T-cell (primary cell): ENCODE measurements at regions not wholly inside any gene's neighbourhood (a gene's known extent, or its start where the extent isn't known, plus 50 kb on each side); places are given as distances from the start of the nearest gene placed in this dataset.

Experiments used
- ATAC-seq, 4 experiments: fragments of 200-7000 bp in 3 of 4; fragments of 150-1000 bp in 1 of 4; cut with Tn5 transposase; replicated peaks in 1 of 4; 1 replicate in 3 of 4; 2 replicates in 1 of 4; pipeline ENCODE4 v1.10.0; 2021; ENCODE audit warnings: moderate library complexity in 3 of 4, mild to moderate bottlenecking in 2 of 4, moderate number of reproducible peaks in 1 of 4
- CTCF ChIA-PET, 2 donors: fragments of 300-600 bp; sonication (Branson Sonifier 250); formaldehyde crosslinking; loops; one replicate each; lab custom pipeline; 2022; ENCODE audit warnings: antibody characterized with exemption in 2 of 2; lab: Charles Lee
- POLR2A ChIA-PET, 2 donors: fragments of 300-600 bp; sonication (Branson Sonifier 250); formaldehyde crosslinking; loops; one replicate each; lab custom pipeline; 2022; ENCODE audit warnings: antibody characterized with exemption in 2 of 2; lab: Charles Lee
- DNase-seq, 35 experiments: peaks; one replicate each; pipeline versions ENCODE4 v3.0.0 to v3.0.0-alpha.2; 2013 to 2023
- H3K27ac ChIP-seq: one replicate; pipeline ENCODE4 v1.5.1; 2013; ENCODE audit warnings: low read length
- H3K27me3 ChIP-seq, 2 experiments: replicated peaks in 1 of 2; 1 replicate in 1 of 2; 2 replicates in 1 of 2; pipeline versions ENCODE4 v1.6.1 to v1.7.0; 2013; ENCODE audit warnings: low read length in 1 of 2, mixed read lengths in 1 of 2; ENCODE audit not compliant: control insufficient read depth in 2 of 2, insufficient read depth in 2 of 2; ENCODE audit errors: extremely low read depth in 1 of 2
- H3K36me3 ChIP-seq, 2 donors: 1 replicate in 1 of 2; 2 replicates in 1 of 2; pipeline versions ENCODE4 v1.6.1 to v1.7.0; 2013; ENCODE audit warnings: low read length in 1 of 2; ENCODE audit not compliant: control insufficient read depth in 2 of 2, insufficient read depth in 1 of 2; ENCODE audit errors: extremely low read depth in 1 of 2
- H3K4me1 ChIP-seq, 2 experiments: 1 replicate in 1 of 2; 2 replicates in 1 of 2; pipeline versions ENCODE4 v1.6.1 to v1.7.0; 2013; ENCODE audit warnings: low read length in 2 of 2, mixed read lengths in 1 of 2; ENCODE audit not compliant: insufficient read depth in 2 of 2, control insufficient read depth in 1 of 2; ENCODE audit errors: extremely low read depth in 1 of 2
- H3K4me3 ChIP-seq, 2 donors: 1 replicate in 1 of 2; 2 replicates in 1 of 2; pipeline versions ENCODE4 v1.5.1 to v1.7.0; 2013; ENCODE audit warnings: mild to moderate bottlenecking in 2 of 2, low read length in 1 of 2, moderate library complexity in 1 of 2; ENCODE audit not compliant: control insufficient read depth in 1 of 2; ENCODE audit errors: extremely low read depth in 1 of 2
- H3K9me3 ChIP-seq: 2 replicates; pipeline ENCODE4 v1.7.0; 2013
- H3K27ac Mint-ChIP-seq, 2 donors: one replicate each; pipeline ENCODE4 v1.8.0; 2020 to 2021; ENCODE audit warnings: mild to moderate bottlenecking in 2 of 2, mixed read lengths in 2 of 2
- H3K27me3 Mint-ChIP-seq, 2 donors: one replicate each; pipeline ENCODE4 v1.8.0; 2021 to 2022; ENCODE audit warnings: mixed read lengths in 2 of 2
- H3K36me3 Mint-ChIP-seq: one replicate; pipeline ENCODE4 v1.8.0; 2021; ENCODE audit warnings: mixed read lengths
- H3K4me1 Mint-ChIP-seq, 3 donors: one replicate each; pipeline ENCODE4 v1.8.0; 2020 to 2022; ENCODE audit warnings: mixed read lengths in 3 of 3, mild to moderate bottlenecking in 1 of 3
- H3K4me3 Mint-ChIP-seq, 3 donors: one replicate each; pipeline ENCODE4 v1.8.0; 2020 to 2022; ENCODE audit warnings: mild to moderate bottlenecking in 3 of 3, mixed read lengths in 3 of 3, moderate library complexity in 3 of 3
- H3K9me3 Mint-ChIP-seq, 3 donors: one replicate each; pipeline ENCODE4 v1.8.0; 2020 to 2022; ENCODE audit warnings: mixed read lengths in 3 of 3
- WGBS: methylation state at CpG from one replicate; pipeline ENCODE4 v1.1.5; 2013; ENCODE audit warnings: missing lambda C conversion rate; ENCODE audit not compliant: insufficient coverage; 5-methylcytosine and 5-hydroxymethylcytosine counted together

GRCh38 chr15:66939451-66940023 is 125.9 kb upstream of the SMAD3 start:
- Histone ChIP-seq H3K27me3 (peaks cover 0 to 8% of the 10 kb centered on the region in 2 experiments), H3K4me1 (peaks cover 0 to 3% of the 10 kb centered on the region in 2 experiments), H3K9me3 (no peaks in the 10 kb centered on the region), H3K27ac (no peak overlapping the region), H3K36me3 (no peaks in the 10 kb centered on the region), H3K4me3 (no peak overlapping the region)
- ChIA-PET POLR2A (no interaction called here), CTCF (no interaction called here)
- no peak overlapping the region for H3K4me3 Mint-ChIP-seq
- H3K36me3 Mint-ChIP-seq: no peaks in the 10 kb centered on the region
- H3K9me3 Mint-ChIP-seq: peaks cover 0 to 5% (median 0%) of the 10 kb centered on the region in 3 donors
- H3K4me1 Mint-ChIP-seq: peaks cover 0 to 2% (median 0%) of the 10 kb centered on the region in 3 donors
- peaks cover under 1 to 8% of the 10 kb centered on the region in 2 donors for H3K27me3 Mint-ChIP-seq
- no peak for ATAC-seq
- 87% methylated on average over 3 of the region's 8 CpGs for WGBS
- no peak overlapping the region for H3K27ac Mint-ChIP-seq
- DNase-seq: no peak

- no CpG with 5 or more reads among the region's 2 CpGs for WGBS
- ATAC-seq: no peak
- ChIA-PET POLR2A (interaction anchor here in 1 of 2 donors (0.5 kb wide), 1 partner anchor 362 kb away, joined by 3 read pairs; no protein-coding TSS in a partner anchor), CTCF (interaction anchor here (0.5 to 0.7 kb wide), 3 partner anchors 460 to 1873 kb away, joined by 3 to 5 read pairs (median 3); no protein-coding TSS in a partner anchor)
- no peak overlapping the region for H3K4me3 Mint-ChIP-seq
- H3K4me1 Mint-ChIP-seq: peaks cover 0 to 2% (median 0%) of the 10 kb centered on the region in 3 donors
- peaks cover 0 to 6% of the 10 kb centered on the region in 2 donors for H3K27me3 Mint-ChIP-seq
- H3K9me3 Mint-ChIP-seq: peaks cover 0 to 5% (median 0%) of the 10 kb centered on the region in 3 donors
- Histone ChIP-seq H3K4me1 (peaks cover 0 to 3% of the 10 kb centered on the region in 2 experiments), H3K36me3 (no peaks in the 10 kb centered on the region), H3K27ac (no peak overlapping the region), H3K27me3 (peaks cover 0 to 6% of the 10 kb centered on the region in 2 experiments), H3K4me3 (no peak overlapping the region), H3K9me3 (no peaks in the 10 kb centered on the region)
- no peak for DNase-seq
- H3K27ac Mint-ChIP-seq: no peak overlapping the region
- no peaks in the 10 kb centered on the region for H3K36me3 Mint-ChIP-seq
These were observed 125.0 kb upstream of the SMAD3 start for GRCh38 chr15:66940368-66940767.

GRCh38 chr15:66941108-66941711 is 124.2 kb upstream of the SMAD3 start:
- Histone ChIP-seq H3K9me3 (no peaks in the 10 kb centered on the region), H3K36me3 (no peaks in the 10 kb centered on the region), H3K27ac (no peak overlapping the region), H3K4me3 (no peak overlapping the region), H3K27me3 (peaks cover 0 to 8% of the 10 kb centered on the region in 2 experiments), H3K4me1 (peaks cover 0 to 3% of the 10 kb centered on the region in 2 experiments)
- Mint-ChIP-seq H3K27ac (no peak overlapping the region), H3K9me3 (peaks cover 0 to 5% (median 0%) of the 10 kb centered on the region in 3 donors), H3K27me3 (peaks cover 0 to 2% of the 10 kb centered on the region in 2 donors), H3K36me3 (no peaks in the 10 kb centered on the region), H3K4me1 (no peaks in the 10 kb centered on the region), H3K4me3 (no peak overlapping the region)
- no peak for ATAC-seq
- POLR2A ChIA-PET: interaction anchor here in 1 of 2 donors (0.6 kb wide), 1 partner anchor 1133 kb away, joined by 12 read pairs; no protein-coding TSS in a partner anchor
- DNase-seq: no peak
- CTCF ChIA-PET: interaction anchor here (0.7 to 1.0 kb wide), 2 partner anchors 370 to 914 kb away, joined by 3 to 4 read pairs; no protein-coding TSS in a partner anchor
- WGBS: 87% methylated on average over 13 of the region's 16 CpGs

- H3K4me3 ChIP-seq: no peak overlapping the region
- H3K9me3 Mint-ChIP-seq: peaks cover 0 to 5% (median 0%) of the 10 kb centered on the region in 3 donors
- 100% methylated on average over 1 of the region's 3 CpGs for WGBS
- H3K27me3 ChIP-seq: peaks cover 0 to 9% of the 10 kb centered on the region in 2 experiments
- ChIA-PET CTCF (interaction anchor here in 1 of 2 donors (1.0 kb wide), 1 partner anchor 369 kb away, joined by 4 read pairs; no protein-coding TSS in a partner anchor), POLR2A (no interaction called here)
- no peaks in the 10 kb centered on the region for H3K9me3 ChIP-seq
- ATAC-seq (no peak), DNase-seq (no peak)
- H3K27me3 Mint-ChIP-seq: peaks cover 0 to under 1% of the 10 kb centered on the region in 2 donors
- no peak overlapping the region for H3K27ac Mint-ChIP-seq
- no peak overlapping the region for H3K27ac ChIP-seq
- no peaks in the 10 kb centered on the region for H3K4me1 ChIP-seq
- no peaks in the 10 kb centered on the region for H3K36me3 ChIP-seq
- peaks cover 0 to 2% (median under 1%) of the 10 kb centered on the region in 3 donors for H3K4me1 Mint-ChIP-seq
- no peak overlapping the region for H3K4me3 Mint-ChIP-seq
- no peaks in the 10 kb centered on the region for H3K36me3 Mint-ChIP-seq
These were observed 123.6 kb upstream of the SMAD3 start for GRCh38 chr15:66941791-66942190.

GRCh38 chr15:66942649-66943390 is 122.6 kb upstream of the SMAD3 start:
- Mint-ChIP-seq H3K9me3 (peaks cover 0 to 4% (median 0%) of the 10 kb centered on the region in 3 donors), H3K4me3 (no peak overlapping the region), H3K27ac (no peak overlapping the region), H3K4me1 (peaks cover 0 to 3% (median 3%) of the 10 kb centered on the region in 3 donors), H3K27me3 (no peaks in the 10 kb centered on the region), H3K36me3 (no peaks in the 10 kb centered on the region)
- Histone ChIP-seq H3K27me3 (peaks cover 0 to 9% of the 10 kb centered on the region in 2 experiments), H3K4me3 (no peak overlapping the region), H3K27ac (no peak overlapping the region), H3K36me3 (no peaks in the 10 kb centered on the region), H3K9me3 (no peaks in the 10 kb centered on the region), H3K4me1 (no peaks in the 10 kb centered on the region)
- ATAC-seq (no peak), DNase-seq (no peak)
- WGBS: 92% methylated on average over 7 of the region's 11 CpGs
- ChIA-PET POLR2A (no interaction called here), CTCF (no interaction called here)

GRCh38 chr15:66943456-66944095 is 121.8 kb upstream of the SMAD3 start:
- no peaks in the 10 kb centered on the region for H3K9me3 Mint-ChIP-seq
- peaks cover 0 to 9% of the 10 kb centered on the region in 2 experiments for H3K27me3 ChIP-seq
- CTCF ChIA-PET: interaction anchor here (0.6 to 0.9 kb wide), 2 partner anchors 347 to 361 kb away, joined by 3 read pairs; no protein-coding TSS in a partner anchor
- no peaks in the 10 kb centered on the region for H3K27me3 Mint-ChIP-seq
- ATAC-seq (no peak), DNase-seq (no peak)
- no peaks in the 10 kb centered on the region for H3K4me1 ChIP-seq
- 96% methylated on average over 6 of the region's 10 CpGs for WGBS
- H3K36me3 Mint-ChIP-seq: no peaks in the 10 kb centered on the region
- no peak overlapping the region for H3K27ac ChIP-seq
- no peak overlapping the region for H3K27ac Mint-ChIP-seq
- POLR2A ChIA-PET: no interaction called here
- no peak overlapping the region for H3K4me3 Mint-ChIP-seq
- no peak overlapping the region for H3K4me3 ChIP-seq
- no peaks in the 10 kb centered on the region for H3K36me3 ChIP-seq
- no peaks in the 10 kb centered on the region for H3K9me3 ChIP-seq
- H3K4me1 Mint-ChIP-seq: peaks cover 0 to 3% (median 3%) of the 10 kb centered on the region in 3 donors
